Muscle layer of duodenum (tissue), 2 donors: ENCODE measurements at regions not wholly inside any gene's neighbourhood (a gene's known extent, or its start where the extent isn't known, plus 50 kb on each side); places are given as distances from the start of the nearest gene placed in this dataset.
"Not testable (repeated sequence)": the region's sequence is repeated elsewhere in the genome, so short reads cannot be mapped to it uniquely, and the experiment has no call there.

Experiments used
- H3K27ac ChIP-seq: one replicate; pipeline ENCODE4 v1.7.0; 2013; ENCODE audit warnings: mild to moderate bottlenecking, low read length
- H3K27me3 ChIP-seq: one replicate; pipeline ENCODE4 v1.7.0; 2013; ENCODE audit warnings: low read depth, mild to moderate bottlenecking, control low read depth, low read length
- H3K36me3 ChIP-seq, 2 donors: one replicate each; pipeline ENCODE4 v1.7.0; 2013; ENCODE audit warnings: low read length in 2 of 2, control low read depth in 1 of 2, mild to moderate bottlenecking in 1 of 2; ENCODE audit not compliant: insufficient read depth in 2 of 2, control insufficient read depth in 1 of 2
- H3K4me1 ChIP-seq, 2 donors: one replicate each; pipeline ENCODE4 v1.7.0; 2013; ENCODE audit warnings: low read length in 2 of 2, mild to moderate bottlenecking in 2 of 2, control low read depth in 1 of 2, moderate library complexity in 1 of 2; ENCODE audit not compliant: insufficient read depth in 2 of 2, control insufficient read depth in 1 of 2
- H3K4me3 ChIP-seq, 2 donors: one replicate each; pipeline ENCODE4 v1.7.0; 2013; ENCODE audit warnings: low read length in 2 of 2, low read depth in 1 of 2, mild to moderate bottlenecking in 1 of 2
- H3K9me3 ChIP-seq, 2 donors: one replicate each; pipeline ENCODE4 v1.7.0; 2013; ENCODE audit warnings: low read length in 2 of 2, control low read depth in 1 of 2, mild to moderate bottlenecking in 1 of 2; ENCODE audit not compliant: control insufficient read depth in 1 of 2
- donor health status: healthy.

- Histone ChIP-seq H3K36me3 (no peaks in the 10 kb centered on the region), H3K9me3 (no peaks in the 10 kb centered on the region), H3K27ac (no peak overlapping the region), H3K4me3 (no peak overlapping the region), H3K4me1 (no peaks in the 10 kb centered on the region), H3K27me3 (no peaks in the 10 kb centered on the region)
Observed at GRCh38 chr6:56887086-56887485, 67.8 kb upstream of the BEND6 start.

DNA sequence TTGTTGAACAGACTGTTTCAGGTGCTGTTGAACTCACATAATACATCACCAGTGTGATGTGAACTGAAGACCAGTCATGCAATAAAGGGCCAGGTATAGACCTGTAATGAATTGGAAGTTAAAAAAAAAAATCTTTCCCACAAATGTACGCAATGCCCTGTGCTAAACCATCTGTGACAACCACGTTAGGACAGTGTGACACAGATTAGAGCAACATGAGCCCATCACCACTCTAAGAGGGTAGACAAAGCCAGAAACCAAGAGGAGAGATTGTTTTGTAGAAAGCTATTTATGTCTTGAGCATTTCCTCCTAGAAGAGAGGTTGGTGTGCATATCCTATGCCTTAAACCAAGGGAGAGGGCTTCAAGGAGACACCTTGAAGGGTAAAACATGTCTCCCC, 77.0 kb upstream of the BEND6 start:
- Histone ChIP-seq H3K27me3 (no peaks in the 10 kb centered on the region), H3K36me3 (no peaks in the 10 kb centered on the region), H3K4me3 (no peak overlapping the region), H3K4me1 (no peaks in the 10 kb centered on the region), H3K9me3 (no peaks in the 10 kb centered on the region), H3K27ac (no peak overlapping the region)

GRCh38 chr6:56875961-56876360, 78.9 kb upstream of the BEND6 start:
- Histone ChIP-seq H3K4me1 (no peaks in the 10 kb centered on the region), H3K9me3 (no peaks in the 10 kb centered on the region), H3K4me3 (no peak overlapping the region), H3K36me3 (no peaks in the 10 kb centered on the region), H3K27ac (no peak overlapping the region), H3K27me3 (no peaks in the 10 kb centered on the region)

GRCh38 chr6:56875523-56875922, 79.4 kb upstream of the BEND6 start:
- H3K4me3 ChIP-seq = no peak overlapping the region
- H3K27me3 ChIP-seq = no peaks in the 10 kb centered on the region
- H3K4me1 ChIP-seq = no peaks in the 10 kb centered on the region
- H3K27ac ChIP-seq = no peak overlapping the region
- no peaks in the 10 kb centered on the region for H3K36me3 ChIP-seq
- H3K9me3 ChIP-seq = no peaks in the 10 kb centered on the region

DNA sequence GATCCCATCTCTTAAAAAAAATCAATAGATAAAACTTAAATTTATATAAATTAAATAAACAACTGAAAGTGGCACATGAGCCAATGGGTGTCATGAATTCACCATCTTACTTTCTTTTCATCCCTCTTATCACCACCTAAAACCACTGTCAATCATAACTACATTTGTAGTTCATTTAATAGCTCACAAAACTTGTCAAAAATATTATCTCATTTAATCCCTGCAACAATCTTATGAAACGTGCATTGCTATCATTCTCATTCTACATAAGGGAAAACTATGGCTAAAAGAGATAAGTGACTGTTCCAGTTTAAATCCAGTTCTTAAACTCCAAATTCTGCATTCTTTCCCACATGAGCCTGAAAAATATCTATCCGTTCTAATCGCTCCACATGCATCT, 80.6 kb upstream of the BEND6 start:
- Histone ChIP-seq H3K4me3 (no peak overlapping the region), H3K27ac (no peak overlapping the region), H3K9me3 (no peaks in the 10 kb centered on the region), H3K27me3 (no peaks in the 10 kb centered on the region), H3K36me3 (no peaks in the 10 kb centered on the region), H3K4me1 (no peaks in the 10 kb centered on the region)

DNA sequence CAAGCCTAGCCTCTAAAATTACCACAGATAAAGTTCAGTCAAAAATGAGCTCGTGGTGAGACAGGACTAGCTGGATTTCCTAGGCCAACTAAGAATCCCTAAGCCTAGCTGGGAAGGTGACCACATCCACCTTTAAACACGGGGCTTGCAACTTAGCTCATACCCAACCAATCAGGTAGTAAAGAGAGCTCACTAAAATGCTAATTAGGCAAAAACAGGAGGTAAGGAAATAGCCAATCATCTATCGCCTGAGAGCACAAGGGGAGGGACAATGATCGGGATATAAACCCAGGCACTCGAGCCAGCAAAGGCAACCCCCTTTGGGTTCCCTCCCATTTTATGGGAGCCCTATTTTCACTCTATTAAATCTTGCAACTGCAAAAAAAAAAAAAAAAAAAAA, 84.9 kb upstream of the BEND6 start:
- not testable (repeated sequence) for H3K27ac ChIP-seq, H3K4me1 ChIP-seq, H3K9me3 ChIP-seq, H3K36me3 ChIP-seq, H3K27me3 ChIP-seq, H3K4me3 ChIP-seq

DNA sequence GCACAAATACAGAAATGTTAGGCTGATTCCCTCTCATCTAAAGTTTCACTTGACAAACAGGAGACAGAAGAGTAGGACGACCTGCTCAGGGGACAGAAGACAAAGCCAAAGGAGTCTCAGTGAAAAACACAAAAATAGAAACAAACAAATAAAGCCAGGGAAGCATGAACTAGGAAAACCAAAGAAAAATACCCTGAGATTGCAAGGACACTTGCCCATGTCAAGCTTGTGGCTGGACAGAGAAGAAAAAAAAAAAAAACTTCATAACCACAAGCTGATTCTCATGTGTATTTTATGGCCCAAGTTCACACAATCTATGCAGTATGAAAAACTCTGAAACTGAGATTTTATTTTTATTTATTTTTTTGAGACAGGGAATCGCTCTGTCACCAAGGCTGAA, 85.6 kb upstream of the BEND6 start:
- Histone ChIP-seq H3K4me1 (no peaks in the 10 kb centered on the region), H3K4me3 (no peak overlapping the region), H3K27ac (no peak overlapping the region), H3K36me3 (no peaks in the 10 kb centered on the region), H3K27me3 (no peaks in the 10 kb centered on the region), H3K9me3 (no peaks in the 10 kb centered on the region)

DNA sequence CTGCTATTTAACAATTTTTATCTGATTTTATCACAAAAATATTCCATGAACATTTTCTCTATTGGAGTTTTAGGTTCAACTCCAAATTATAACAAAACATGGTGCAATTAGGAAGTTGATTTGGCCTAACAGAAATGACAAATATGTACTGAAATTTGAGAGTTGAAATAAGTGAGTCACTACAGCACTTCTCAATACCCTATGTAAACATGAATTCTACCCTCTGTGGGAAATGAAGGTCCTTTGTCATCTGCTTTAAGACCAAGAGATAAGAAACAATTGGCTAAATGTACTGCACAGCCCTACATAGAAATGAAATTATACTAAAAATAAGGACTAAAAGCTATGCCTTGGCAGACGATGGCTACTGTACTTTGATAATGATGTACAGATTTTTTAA, 86.2 kb upstream of the BEND6 start:
- Histone ChIP-seq H3K4me1 (no peaks in the 10 kb centered on the region), H3K36me3 (no peaks in the 10 kb centered on the region), H3K27me3 (no peaks in the 10 kb centered on the region), H3K4me3 (no peak overlapping the region), H3K27ac (no peak overlapping the region), H3K9me3 (no peaks in the 10 kb centered on the region)

GRCh38 chr6:56866917-56867522, 87.9 kb upstream of the BEND6 start:
- no peaks in the 10 kb centered on the region for H3K9me3 ChIP-seq
- H3K36me3 ChIP-seq = no peaks in the 10 kb centered on the region
- no peak overlapping the region for H3K27ac ChIP-seq
- no peaks in the 10 kb centered on the region for H3K27me3 ChIP-seq
- H3K4me1 ChIP-seq = no peaks in the 10 kb centered on the region
- H3K4me3 ChIP-seq = no peak overlapping the region

DNA sequence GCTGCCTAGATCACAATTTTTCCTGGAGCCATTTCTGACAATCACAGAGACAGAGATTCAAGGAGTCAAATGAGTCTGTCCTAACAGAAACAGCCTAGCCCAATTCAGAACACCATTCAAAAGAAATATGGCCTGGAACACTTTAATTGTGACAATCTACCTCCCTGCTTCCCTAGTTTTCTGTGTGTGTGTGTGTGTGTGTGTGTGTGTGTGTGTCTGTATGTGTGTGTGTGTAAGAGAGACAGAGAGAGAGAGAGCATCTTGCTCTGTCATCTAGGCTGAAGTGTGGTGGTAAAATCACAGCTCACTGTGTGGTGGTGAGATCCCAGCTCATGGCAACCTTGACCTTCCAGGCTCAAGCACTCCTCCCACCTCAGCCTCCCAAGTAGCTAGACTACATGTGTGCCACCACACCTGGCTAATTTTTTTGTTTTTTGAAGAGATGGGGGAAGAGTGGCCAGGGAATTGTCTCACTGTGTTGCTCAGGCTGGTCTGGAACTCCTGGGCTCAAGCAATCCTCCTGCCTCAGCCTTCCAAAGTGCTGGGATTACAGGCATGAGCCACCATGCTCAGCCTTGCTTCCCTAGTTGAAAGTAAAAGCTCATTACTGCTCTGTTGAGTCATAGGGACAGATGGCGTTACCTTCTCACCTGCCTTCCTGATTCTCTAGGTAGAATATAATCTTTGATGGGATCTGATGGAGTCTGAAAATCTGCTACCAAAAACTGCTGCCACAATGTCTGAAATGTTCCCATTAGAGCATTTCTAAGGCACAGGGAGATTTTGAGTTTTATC, 89.6 kb upstream of the BEND6 start:
- H3K9me3 ChIP-seq = no peaks in the 10 kb centered on the region
- H3K36me3 ChIP-seq = no peaks in the 10 kb centered on the region
- H3K27me3 ChIP-seq = no peaks in the 10 kb centered on the region
- no peak overlapping the region for H3K27ac ChIP-seq
- no peaks in the 10 kb centered on the region for H3K4me1 ChIP-seq
- no peak overlapping the region for H3K4me3 ChIP-seq

DNA sequence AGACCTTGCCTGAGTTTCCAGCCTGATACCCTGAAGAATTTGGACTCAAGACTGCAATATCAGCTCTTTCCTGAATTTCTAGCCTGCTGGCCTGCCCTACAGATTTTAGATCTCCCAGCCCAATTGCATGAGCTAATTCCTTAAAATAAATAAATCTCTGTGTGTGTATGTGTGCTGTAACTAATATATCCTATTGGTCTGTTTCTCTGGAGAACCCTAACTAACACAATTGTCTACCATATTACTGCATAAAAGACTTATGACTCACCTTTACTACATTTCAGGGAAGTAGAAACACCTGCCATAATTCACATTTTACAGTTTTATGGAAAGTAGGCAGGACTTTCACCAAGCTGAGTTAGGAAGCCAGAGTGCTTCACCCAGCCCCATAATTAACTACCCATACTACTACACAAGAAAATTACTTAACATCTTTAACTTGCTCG, 90.7 kb upstream of the BEND6 start:
- Histone ChIP-seq H3K9me3 (no peaks in the 10 kb centered on the region), H3K27ac (no peak overlapping the region), H3K27me3 (no peaks in the 10 kb centered on the region), H3K4me1 (no peaks in the 10 kb centered on the region), H3K4me3 (no peak overlapping the region), H3K36me3 (no peaks in the 10 kb centered on the region)

GRCh38 chr6:56863366-56863765, 91.5 kb upstream of the BEND6 start:
- no peak overlapping the region for H3K4me3 ChIP-seq
- H3K4me1 ChIP-seq = no peaks in the 10 kb centered on the region
- H3K27ac ChIP-seq = no peak overlapping the region
- no peaks in the 10 kb centered on the region for H3K9me3 ChIP-seq
- no peaks in the 10 kb centered on the region for H3K36me3 ChIP-seq
- H3K27me3 ChIP-seq = no peaks in the 10 kb centered on the region
